ENCODE measurements at regions not wholly inside any gene's neighbourhood (a gene's known extent, or its start where the extent isn't known, plus 50 kb on each side); places are given as distances from the start of the nearest gene placed in this dataset.
A peak's percentile ranks its signal among the peaks of the same experiment; 100 is the strongest.
"Not testable (repeated sequence)": the region's sequence is repeated elsewhere in the genome, so short reads cannot be mapped to it uniquely, and the experiment has no call there.

- no peak for DNase-seq (ENCODE audit: low spot score)
Observed at GRCh38 chr18:30446605-30447004, 595.9 kb downstream of the DSC3 start.

GRCh38 chr18:30444544-30444943 lies 598.0 kb downstream of the DSC3 start:
- no peak for DNase-seq (ENCODE audit: low spot score)

- no peak for DNase-seq (ENCODE audit: low spot score)
Observed at GRCh38 chr18:30440351-30440750, 602.2 kb downstream of the DSC3 start.

GRCh38 chr18:30439174-30439573 lies 603.4 kb downstream of the DSC3 start:
- no peak for DNase-seq (ENCODE audit: low spot score)

- no peak for DNase-seq (ENCODE audit: low spot score)
Observed at GRCh38 chr18:30432349-30432748, 610.2 kb downstream of the DSC3 start.

GRCh38 chr18:30419399-30419798 lies 623.1 kb downstream of the DSC3 start:
- not testable (repeated sequence) for DNase-seq (ENCODE audit: low spot score)

GRCh38 chr18:30415903-30416302 lies 626.6 kb downstream of the DSC3 start:
- DNase-seq (ENCODE audit: low spot score), result no peak

- no peak for DNase-seq (ENCODE audit: low spot score)
Observed at GRCh38 chr18:30409120-30409519, 633.4 kb downstream of the DSC3 start.

- DNase-seq (ENCODE audit: low spot score), result no peak
Observed at GRCh38 chr18:30406728-30407127, 635.8 kb downstream of the DSC3 start.

- DNase-seq (ENCODE audit: low spot score), result no peak
Observed at GRCh38 chr18:30405038-30405437, 637.5 kb downstream of the DSC3 start.

- no peak for DNase-seq (ENCODE audit: low spot score)
Observed at GRCh38 chr18:30404422-30404821, 638.1 kb downstream of the DSC3 start.

GRCh38 chr18:30403278-30403677 lies 639.3 kb downstream of the DSC3 start:
- no peak for DNase-seq (ENCODE audit: low spot score)

- DNase-seq (ENCODE audit: low spot score), result no peak
Observed at GRCh38 chr18:30387401-30387800, 655.1 kb downstream of the DSC3 start.

- no peak for DNase-seq (ENCODE audit: low spot score)
Observed at GRCh38 chr18:30386624-30387023, 655.9 kb downstream of the DSC3 start.

- no peak for DNase-seq (ENCODE audit: low spot score)
Observed at GRCh38 chr18:30385684-30386083, 656.9 kb downstream of the DSC3 start.

- no peak for DNase-seq (ENCODE audit: low spot score)
Observed at GRCh38 chr18:30381826-30382225, 660.7 kb downstream of the DSC3 start.

- no peak for DNase-seq (ENCODE audit: low spot score)
Observed at GRCh38 chr18:30378097-30378496, 664.4 kb downstream of the DSC3 start.

GRCh38 chr18:30376515-30376914 lies 666.0 kb downstream of the DSC3 start:
- DNase-seq (ENCODE audit: low spot score), result peak; percentile 2

GRCh38 chr18:30361864-30362540 lies 680.5 kb downstream of the DSC3 start:
- no peak for DNase-seq (ENCODE audit: low spot score)

GRCh38 chr18:30359521-30359920 lies 683.0 kb downstream of the DSC3 start:
- DNase-seq (ENCODE audit: low spot score), result no peak

- no peak for DNase-seq (ENCODE audit: low spot score)
Observed at GRCh38 chr18:30358555-30358954, 684.0 kb downstream of the DSC3 start.

- no peak for DNase-seq (ENCODE audit: low spot score)
Observed at GRCh38 chr18:30352551-30353168, 689.9 kb downstream of the DSC3 start.

- no peak for DNase-seq (ENCODE audit: low spot score)
Observed at GRCh38 chr18:30350263-30350662, 692.3 kb downstream of the DSC3 start.

GRCh38 chr18:30343090-30343489 lies 699.5 kb downstream of the DSC3 start:
- DNase-seq (ENCODE audit: low spot score), result no peak
